CD4-positive, alpha-beta T cell treated with Interleukin-10 for 1 hour (primary cell): ENCODE measurements at regions not wholly inside any gene's neighbourhood (a gene's known extent, or its start where the extent isn't known, plus 50 kb on each side); places are given as distances from the start of the nearest gene placed in this dataset.
"Not testable (repeated sequence)": the region's sequence is repeated elsewhere in the genome, so short reads cannot be mapped to it uniquely, and the experiment has no call there.

Source experiments
- DNase-seq: peaks from one replicate; pipeline ENCODE4 v3.0.0-alpha.2; 2020

- DNase-seq = no peak
Observed at GRCh38 chr17:71423871-71424546, 696.8 kb upstream of the SOX9 start.

- no peak for DNase-seq
Observed at GRCh38 chr17:71427801-71428200, 693.0 kb upstream of the SOX9 start.

GRCh38 chr17:71428897-71429296 is 691.9 kb upstream of the SOX9 start:
- DNase-seq = no peak

GRCh38 chr17:71430281-71430680 is 690.5 kb upstream of the SOX9 start:
- no peak for DNase-seq

GRCh38 chr17:71431146-71431545 is 689.7 kb upstream of the SOX9 start:
- DNase-seq = no peak

GRCh38 chr17:71432378-71433315 is 688.2 kb upstream of the SOX9 start:
- no peak for DNase-seq

GRCh38 chr17:71434716-71435115 is 686.1 kb upstream of the SOX9 start:
- DNase-seq = no peak

- DNase-seq = no peak
Observed at GRCh38 chr17:71436479-71436878, 684.3 kb upstream of the SOX9 start.

- no peak for DNase-seq
Observed at GRCh38 chr17:71437166-71437565, 683.7 kb upstream of the SOX9 start.

- DNase-seq = no peak
Observed at GRCh38 chr17:71438631-71439146, 682.1 kb upstream of the SOX9 start.

- DNase-seq = no peak
Observed at GRCh38 chr17:71440513-71440912, 680.3 kb upstream of the SOX9 start.

GRCh38 chr17:71441098-71441497 is 679.7 kb upstream of the SOX9 start:
- no peak for DNase-seq

- no peak for DNase-seq
Observed at GRCh38 chr17:71444078-71444477, 676.7 kb upstream of the SOX9 start.

- no peak for DNase-seq
Observed at GRCh38 chr17:71446645-71447437, 674.0 kb upstream of the SOX9 start.

GRCh38 chr17:71447644-71448043 is 673.2 kb upstream of the SOX9 start:
- DNase-seq = no peak

GRCh38 chr17:71450657-71451056 is 670.2 kb upstream of the SOX9 start:
- DNase-seq = not testable (repeated sequence)

- no peak for DNase-seq
Observed at GRCh38 chr17:71453876-71454422, 666.9 kb upstream of the SOX9 start.

GRCh38 chr17:71455219-71455618 is 665.6 kb upstream of the SOX9 start:
- no peak for DNase-seq

GRCh38 chr17:71458322-71458721 is 662.5 kb upstream of the SOX9 start:
- DNase-seq = no peak

- no peak for DNase-seq
Observed at GRCh38 chr17:71460943-71461342, 659.9 kb upstream of the SOX9 start.

- DNase-seq = no peak
Observed at GRCh38 chr17:71461498-71462169, 659.2 kb upstream of the SOX9 start.

- DNase-seq = no peak
Observed at GRCh38 chr17:71464241-71464640, 656.6 kb upstream of the SOX9 start.
